ENCODE measurements at regions not wholly inside any gene's neighbourhood (a gene's known extent, or its start where the extent isn't known, plus 50 kb on each side); places are given as distances from the start of the nearest gene placed in this dataset.
"Not testable (repeated sequence)": the region's sequence is repeated elsewhere in the genome, so short reads cannot be mapped to it uniquely, and the experiment has no call there.

GRCh38 chr9:108049671-108050494 is 560.3 kb upstream of the KLF4 start:
- ATAC-seq = no peak
- intact Hi-C loops (cut with DNase I) = loop anchor here in 1 of 2 donors (10.0 kb wide), 2 partner anchors 295 to 415 kb away; no protein-coding TSS in a partner anchor
- Histone ChIP-seq H3K36me3 (ENCODE audit: insufficient read depth in 1 of 2, low read depth in 1 of 2) (no peaks in the 10 kb centered on the region), H3K4me1 (peaks cover 22% of the 10 kb centered on the region), H3K27me3 (ENCODE audit: insufficient read depth in 3 of 3, low read length in 2 of 3) (no peaks in the 10 kb centered on the region), H3K9me3 (no peaks in the 10 kb centered on the region), H3K4me3 (no peak overlapping the region), H3K27ac (no peak overlapping the region)
- no peak for TF ChIP-seq CTCF (IDR thresholded peaks at IDR 0.05)
- no peak for DNase-seq
- WGBS, 3 donors = 86 to 95% (median 90%) methylated on average over 6 of the region's 6 CpGs

GRCh38 chr9:108049026-108049607 is 559.5 kb upstream of the KLF4 start:
- 47 to 50% (median 48%) methylated on average over 7 of the region's 7 CpGs for WGBS, 3 donors
- no peaks in the 10 kb centered on the region for H3K36me3 ChIP-seq (ENCODE audit: insufficient read depth in 1 of 2, low read depth in 1 of 2)
- H3K4me1 ChIP-seq = peaks cover 15% of the 10 kb centered on the region
- ATAC-seq = peak in 2 of 4 donors; percentile 44 to 55
- H3K9me3 ChIP-seq = no peaks in the 10 kb centered on the region
- no peak for TF ChIP-seq CTCF (IDR thresholded peaks at IDR 0.05)
- no peak for DNase-seq
- intact Hi-C loops (cut with DNase I) = no loop called here
- no peaks in the 10 kb centered on the region for H3K27me3 ChIP-seq (ENCODE audit: insufficient read depth in 3 of 3, low read length in 2 of 3)
- H3K4me3 ChIP-seq = no peak overlapping the region
- H3K27ac ChIP-seq = no peak overlapping the region

- TF ChIP-seq CTCF (IDR thresholded peaks at IDR 0.05) = no peak
- Histone ChIP-seq H3K4me1 (peaks cover 12% of the 10 kb centered on the region), H3K27ac (no peak overlapping the region), H3K36me3 (ENCODE audit: insufficient read depth in 1 of 2, low read depth in 1 of 2) (no peaks in the 10 kb centered on the region), H3K4me3 (no peak overlapping the region), H3K9me3 (peaks cover 6% of the 10 kb centered on the region), H3K27me3 (ENCODE audit: insufficient read depth in 3 of 3, low read length in 2 of 3) (no peaks in the 10 kb centered on the region)
- DNase-seq (no peak), ATAC-seq (no peak)
- intact Hi-C loops (cut with DNase I) = no loop called here
Measured at GRCh38 chr9:108048406-108049025, 558.9 kb upstream of the KLF4 start.

GRCh38 chr9:108047777-108048176 is 558.2 kb upstream of the KLF4 start:
- ATAC-seq; H3K4me3 ChIP-seq; H3K36me3 ChIP-seq (ENCODE audit: insufficient read depth in 1 of 2, low read depth in 1 of 2); H3K9me3 ChIP-seq; DNase-seq; H3K4me1 ChIP-seq; intact Hi-C loops (cut with DNase I); H3K27me3 ChIP-seq (ENCODE audit: insufficient read depth in 3 of 3, low read length in 2 of 3); H3K27ac ChIP-seq: not testable (repeated sequence)
- 68 to 100% (median 100%) methylated on average over 1 of the region's 1 CpG for whole genome bisulfite sequencing, 3 donors

GRCh38 chr9:108047264-108047663 is 557.7 kb upstream of the KLF4 start:
- intact Hi-C loops (cut with DNase I) = no loop called here
- 88 to 91% (median 89%) methylated on average over 5 of the region's 5 CpGs for WGBS, 3 donors
- Histone ChIP-seq H3K4me1 (peaks cover 7% of the 10 kb centered on the region), H3K27me3 (ENCODE audit: insufficient read depth in 3 of 3, low read length in 2 of 3) (no peaks in the 10 kb centered on the region), H3K36me3 (ENCODE audit: insufficient read depth in 1 of 2, low read depth in 1 of 2) (no peaks in the 10 kb centered on the region), H3K4me3 (no peak overlapping the region), H3K27ac (no peak overlapping the region), H3K9me3 (peaks cover 6% of the 10 kb centered on the region)
- TF ChIP-seq CTCF (IDR thresholded peaks at IDR 0.05) = no peak
- ATAC-seq = no peak
- no peak for DNase-seq
